HEK293T (cell line): ENCODE measurements at regions not wholly inside any gene's neighbourhood (a gene's known extent, or its start where the extent isn't known, plus 50 kb on each side); places are given as distances from the start of the nearest gene placed in this dataset.

Source experiments
- BHLHE40 ChIP-seq: fragments of 450-650 bp; IDR thresholded peaks from 2 replicates; pipeline ENCODE4 v1.6.1; 2016; ENCODE audit warnings: mild to moderate bottlenecking, moderate library complexity, borderline replicate concordance
- FOXK2 ChIP-seq: fragments of 450-650 bp; IDR thresholded peaks from 2 replicates; pipeline ENCODE4 v1.6.1; 2016; ENCODE audit warnings: mild to moderate bottlenecking
- HDGF ChIP-seq: fragments of 450-650 bp; IDR thresholded peaks from 2 replicates; pipeline ENCODE4 v1.6.1; 2017; ENCODE audit warnings: antibody characterized with exemption, borderline replicate concordance
- NFRKB ChIP-seq: fragments of 450-650 bp; IDR thresholded peaks from 2 replicates; pipeline ENCODE4 v1.6.1; 2016; ENCODE audit warnings: mild to moderate bottlenecking, moderate library complexity
- SP1 ChIP-seq: fragments of 450-650 bp; IDR thresholded peaks from 2 replicates; pipeline ENCODE4 v1.6.1; 2017
- SUZ12 ChIP-seq: fragments of 450-650 bp; IDR thresholded peaks from 2 replicates; pipeline ENCODE4 v1.6.1; 2016; ENCODE audit warnings: mild to moderate bottlenecking
- ZNF384 ChIP-seq: fragments of 450-650 bp; IDR thresholded peaks from 2 replicates; pipeline ENCODE4 v1.6.1; 2016
- TF ChIP-seq, protein P1 (sequence below): fragments of 450-650 bp; IDR thresholded peaks from 2 replicates; pipeline ENCODE4 v1.6.1; 2016

DNA sequence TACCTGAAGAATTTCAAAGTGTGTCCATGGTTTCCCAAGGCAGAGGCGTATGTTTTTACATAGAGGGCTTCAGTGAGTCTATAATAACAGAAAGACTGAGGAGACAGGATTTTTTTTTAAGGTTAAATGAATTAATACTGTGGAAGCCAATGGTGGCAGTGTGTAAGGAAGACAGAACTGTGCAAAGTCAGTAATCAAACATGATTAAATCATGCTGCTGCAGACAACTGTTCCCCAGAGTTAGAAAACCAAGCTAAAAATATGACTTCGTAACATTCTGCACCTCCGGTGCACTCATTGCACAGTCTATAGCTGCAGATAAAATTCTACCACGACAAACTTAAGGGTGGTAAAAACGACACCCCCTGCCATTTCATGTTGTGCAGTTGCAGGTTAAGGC is 309.6 kb upstream of the TRIB2 start:
- TF ChIP-seq SUZ12 (no peak), NFRKB (no peak), FOXK2 (no peak), HDGF (no peak), ZNF384 (no peak), BHLHE40 (no peak), SP1 (no peak)
- TF ChIP-seq, protein P1, sequence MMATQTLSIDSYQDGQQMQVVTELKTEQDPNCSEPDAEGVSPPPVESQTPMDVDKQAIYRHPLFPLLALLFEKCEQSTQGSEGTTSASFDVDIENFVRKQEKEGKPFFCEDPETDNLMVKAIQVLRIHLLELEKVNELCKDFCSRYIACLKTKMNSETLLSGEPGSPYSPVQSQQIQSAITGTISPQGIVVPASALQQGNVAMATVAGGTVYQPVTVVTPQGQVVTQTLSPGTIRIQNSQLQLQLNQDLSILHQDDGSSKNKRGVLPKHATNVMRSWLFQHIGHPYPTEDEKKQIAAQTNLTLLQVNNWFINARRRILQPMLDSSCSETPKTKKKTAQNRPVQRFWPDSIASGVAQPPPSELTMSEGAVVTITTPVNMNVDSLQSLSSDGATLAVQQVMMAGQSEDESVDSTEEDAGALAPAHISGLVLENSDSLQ, result no peak
